GM21360 (cell line): ENCODE measurements at regions not wholly inside any gene's neighbourhood (a gene's known extent, or its start where the extent isn't known, plus 50 kb on each side); places are given as distances from the start of the nearest gene placed in this dataset.
"Not testable (repeated sequence)": the region's sequence is repeated elsewhere in the genome, so short reads cannot be mapped to it uniquely, and the experiment has no call there.

Experiments
- ATAC-seq: cut with Tn5 transposase; IDR thresholded peaks from one replicate; pipeline ENCODE4 v1.9.1; 2021; ENCODE audit warnings: mild to moderate bottlenecking, moderate library complexity; ENCODE audit not compliant: unreplicated experiment

DNA sequence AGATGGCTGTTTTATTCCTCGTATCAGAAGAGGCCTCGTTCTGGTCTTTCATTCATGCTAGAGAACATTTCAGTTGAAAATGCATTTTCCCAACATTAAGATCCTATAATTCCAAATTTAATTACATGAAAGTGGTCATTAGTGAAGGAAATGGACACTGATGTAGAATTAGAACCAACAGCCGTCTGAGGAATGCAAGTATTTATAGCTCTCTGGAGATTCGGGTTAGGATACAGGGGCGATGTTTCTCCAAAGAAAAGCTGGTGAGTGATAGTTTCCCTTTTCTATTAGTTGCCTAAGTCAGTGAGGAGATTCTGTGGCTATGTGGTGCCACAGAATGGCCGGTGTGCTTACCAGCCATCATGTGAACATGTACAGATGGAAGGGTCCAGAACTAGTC is 109.0 kb upstream of the IL12A start:
- ATAC-seq, result no peak

DNA sequence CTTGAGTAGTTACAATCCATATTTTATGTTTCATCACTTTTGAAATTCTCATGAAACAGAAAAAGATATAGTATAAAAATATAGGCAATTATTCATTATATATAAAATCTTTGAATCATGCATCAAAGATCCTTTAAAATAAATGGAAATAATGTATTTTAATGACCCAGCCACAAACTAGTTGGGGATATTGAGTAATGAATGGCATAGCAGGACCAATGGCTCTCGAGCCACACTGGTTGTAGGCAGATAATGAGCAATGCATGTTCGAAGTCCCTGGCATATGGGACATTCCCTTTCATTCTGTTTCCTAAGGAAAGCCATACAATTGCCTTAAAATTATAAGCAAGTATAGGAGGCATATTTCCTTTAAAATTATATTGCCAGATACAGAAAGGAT is 107.4 kb upstream of the IL12A start:
- ATAC-seq, result no peak

GRCh38 chr3:159881828-159882309 is 106.8 kb upstream of the IL12A start:
- ATAC-seq, result no peak

DNA sequence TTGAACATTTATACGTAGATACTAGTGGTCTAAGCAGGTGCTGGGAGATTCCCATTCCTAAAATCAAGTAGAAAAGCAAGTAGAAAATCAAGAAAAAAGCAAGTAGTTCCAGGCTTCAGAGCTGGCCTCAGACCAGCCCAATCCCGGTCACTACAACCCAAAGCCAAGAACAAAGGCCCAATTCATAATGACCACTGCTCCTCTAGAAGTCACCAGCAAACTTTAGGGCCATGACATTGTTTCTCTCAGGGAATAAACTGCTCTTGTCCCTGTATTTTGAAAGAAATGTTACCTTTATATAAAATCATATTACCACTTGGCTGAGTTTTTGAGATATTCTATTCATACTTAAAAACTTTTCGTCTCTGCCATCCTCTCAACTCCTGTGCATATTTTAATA is 106.3 kb upstream of the IL12A start:
- ATAC-seq, result no peak

DNA sequence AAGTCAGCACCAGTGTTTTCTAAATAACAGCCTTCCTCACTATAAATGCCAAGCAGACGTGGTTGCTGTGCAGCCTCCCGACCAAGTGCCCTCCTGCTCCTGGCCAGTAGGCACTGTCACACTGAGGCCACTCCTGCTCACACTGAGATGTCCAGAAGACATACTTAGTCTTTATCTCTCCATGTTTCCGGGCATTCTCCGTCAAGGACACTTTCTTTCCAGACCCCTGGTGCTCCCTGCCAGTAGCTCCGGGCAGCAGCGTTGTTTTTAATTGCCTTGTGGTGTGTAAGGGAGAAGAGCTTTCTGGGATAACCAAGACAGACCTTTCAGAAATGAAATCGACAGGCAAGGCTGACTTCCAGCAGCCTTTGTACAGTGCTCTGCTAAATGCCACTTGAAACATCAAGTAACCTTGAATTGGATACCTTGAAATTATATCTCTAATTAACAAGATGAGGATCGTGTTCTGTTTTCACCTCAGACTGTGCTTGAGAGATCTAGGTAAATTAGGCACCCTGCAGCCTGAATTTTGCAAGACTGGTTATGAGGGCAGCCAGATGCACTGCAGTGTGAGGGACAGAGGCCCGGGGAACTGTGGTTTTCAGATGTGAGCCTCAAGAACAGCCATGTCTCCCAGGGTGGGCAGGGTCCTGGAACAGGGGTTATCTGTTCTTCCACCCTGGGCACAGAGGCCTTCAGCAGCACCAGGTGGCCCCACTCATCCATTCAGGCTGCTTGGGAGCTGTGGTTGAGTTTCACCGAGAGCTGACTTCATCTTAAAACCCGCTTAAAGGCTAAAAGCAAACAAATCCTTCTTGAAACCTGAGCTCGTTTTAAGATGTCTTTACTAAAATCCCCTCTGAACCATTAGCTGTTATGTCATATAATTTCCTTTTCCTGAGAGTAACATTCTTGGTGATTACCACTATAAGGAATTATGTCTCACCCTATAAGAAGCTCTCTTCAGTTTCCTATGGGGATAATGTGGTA is 105.5 kb upstream of the IL12A start:
- no peak for ATAC-seq

DNA sequence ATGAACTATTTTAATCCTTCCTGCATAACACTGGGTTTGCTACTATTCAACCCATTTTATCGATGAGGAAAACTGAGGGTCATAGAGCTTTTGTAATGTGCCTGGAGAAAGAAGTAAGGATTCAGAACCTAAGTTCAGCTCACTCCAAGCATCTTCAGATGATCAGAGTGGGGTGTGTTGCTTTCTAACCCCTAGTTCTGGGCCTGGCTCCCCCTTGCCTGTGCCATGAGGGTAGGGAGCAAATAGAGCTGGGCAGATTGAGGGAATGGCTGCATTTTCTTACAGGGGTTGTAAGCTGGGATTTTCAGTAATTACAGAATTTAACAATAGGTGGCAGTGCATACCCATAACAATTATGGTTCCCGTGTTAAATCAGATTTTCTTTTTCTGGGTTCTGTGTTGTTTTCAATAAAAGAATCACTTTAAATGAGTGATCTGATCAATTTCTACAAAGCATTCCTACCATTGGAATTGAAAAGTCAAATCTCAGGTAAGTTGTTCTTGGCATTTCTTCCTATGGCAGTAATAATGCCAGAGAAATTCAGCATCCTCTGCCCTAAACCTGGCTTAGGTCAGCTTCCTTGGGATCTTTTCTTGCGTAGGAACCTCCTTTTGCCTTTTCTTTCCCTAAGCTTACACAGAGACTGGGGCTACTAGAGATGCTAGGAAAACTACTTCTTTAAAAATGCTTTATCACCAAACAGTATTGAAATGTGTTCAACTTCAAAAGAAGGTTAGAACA is 103.8 kb upstream of the IL12A start:
- ATAC-seq, result peak; percentile 63

DNA sequence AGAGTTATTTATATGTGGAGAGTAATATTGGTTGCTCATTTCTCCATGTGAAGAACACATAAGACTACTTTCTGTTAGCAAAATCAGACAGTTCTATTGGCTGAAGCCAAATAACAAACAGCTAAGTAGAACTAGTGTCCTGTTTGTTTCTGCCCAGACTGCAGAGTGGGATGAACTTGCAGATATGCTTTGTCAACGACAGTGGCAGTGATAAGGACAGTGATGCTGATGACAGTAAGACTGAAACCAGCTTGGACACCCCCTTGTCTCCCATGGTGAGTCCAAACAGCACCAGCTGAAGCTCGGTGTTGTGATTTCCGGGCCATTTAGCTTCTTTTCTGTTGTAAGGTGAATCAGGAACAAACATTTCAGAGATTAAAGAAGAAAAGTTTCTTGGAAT is 102.6 kb upstream of the IL12A start:
- peak; percentile 66 for ATAC-seq

DNA sequence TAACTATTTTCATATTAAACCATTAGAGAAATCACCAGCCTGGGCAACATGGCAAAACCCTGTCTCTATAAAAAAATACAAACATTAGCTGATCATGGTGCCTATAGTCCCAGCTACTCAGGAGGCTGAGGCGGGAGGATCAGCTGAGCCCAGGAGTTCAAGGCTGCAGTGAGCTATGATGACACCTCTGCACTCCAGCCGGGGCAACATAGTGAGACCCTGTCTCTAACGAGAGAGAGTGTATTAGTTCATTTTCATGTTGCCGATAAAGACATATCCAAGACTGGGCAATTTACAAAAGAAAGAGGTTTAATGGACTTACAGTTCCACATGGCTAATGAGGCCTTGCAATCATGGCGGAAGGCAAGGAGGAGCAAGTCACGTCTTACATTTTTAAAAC is 102.1 kb upstream of the IL12A start:
- ATAC-seq, result not testable (repeated sequence)

DNA sequence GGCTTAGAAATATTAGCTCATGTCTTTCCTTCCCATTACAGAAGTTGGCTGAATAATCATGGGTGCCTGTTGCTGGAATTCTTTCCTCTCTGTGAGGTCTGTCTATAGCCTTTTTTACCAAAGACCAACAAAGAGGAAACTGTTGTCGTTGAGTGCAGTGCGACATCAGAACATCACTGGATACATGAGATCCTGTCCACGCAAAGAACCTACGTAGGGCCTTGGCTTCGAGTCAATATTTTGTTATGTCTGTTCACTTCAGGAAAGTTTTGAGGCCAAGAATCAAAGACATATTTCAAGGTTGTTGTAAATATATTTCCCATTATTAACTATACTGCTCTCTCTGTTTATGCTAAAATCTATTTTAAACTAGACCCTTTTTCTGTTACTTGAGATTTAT is 101.5 kb upstream of the IL12A start:
- no peak for ATAC-seq

DNA sequence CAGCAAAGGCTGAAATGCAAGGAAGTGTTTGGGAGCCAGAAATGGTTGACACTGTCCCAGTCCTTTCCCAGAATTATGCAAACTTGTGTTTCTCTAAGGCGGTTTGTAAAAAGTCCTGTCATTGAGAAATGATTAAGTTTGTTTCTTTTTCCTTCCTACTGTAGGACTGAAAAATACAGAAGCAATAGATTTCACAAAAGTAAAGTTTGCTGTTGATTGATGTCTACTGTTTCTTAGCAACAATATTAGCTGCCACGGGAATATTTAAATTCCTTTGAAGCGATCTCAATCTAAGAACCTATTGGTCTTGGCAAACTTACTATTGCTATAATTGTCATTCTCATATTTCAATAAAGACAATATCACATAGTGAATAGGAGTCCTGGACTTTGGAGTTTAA is 100.7 kb upstream of the IL12A start:
- ATAC-seq, result no peak

DNA sequence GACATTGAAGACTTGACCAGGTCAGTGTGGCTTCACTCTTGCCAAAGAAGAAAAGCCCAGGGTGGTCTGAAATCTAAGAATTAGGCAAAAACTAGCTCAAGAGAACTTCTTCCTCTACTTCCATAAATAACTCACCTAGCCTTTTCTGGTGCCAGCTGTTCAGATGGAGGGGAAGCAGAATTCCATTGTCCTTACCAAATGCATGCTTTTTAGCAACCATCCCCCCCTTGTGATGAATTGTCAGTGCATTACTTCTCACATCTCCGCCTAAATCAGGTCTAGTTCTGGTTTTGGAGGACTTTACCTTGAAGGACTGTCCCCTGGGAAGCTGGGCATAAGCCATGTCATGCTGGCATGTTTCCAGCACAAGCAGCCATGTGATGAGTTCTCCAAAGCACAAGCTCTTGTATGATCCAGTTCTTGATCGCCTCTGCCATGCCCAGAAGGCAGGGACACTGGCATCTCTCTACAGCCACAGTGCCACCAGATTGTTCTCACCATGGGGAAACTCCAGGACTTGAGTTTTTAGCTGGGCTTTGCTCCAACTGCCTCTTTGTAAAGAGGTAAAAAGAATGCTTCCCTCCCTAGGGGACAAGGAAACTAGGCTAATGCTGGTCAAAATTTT is 96.4 kb upstream of the IL12A start:
- no peak for ATAC-seq

GRCh38 chr3:159892801-159893200 is 95.8 kb upstream of the IL12A start:
- no peak for ATAC-seq

DNA sequence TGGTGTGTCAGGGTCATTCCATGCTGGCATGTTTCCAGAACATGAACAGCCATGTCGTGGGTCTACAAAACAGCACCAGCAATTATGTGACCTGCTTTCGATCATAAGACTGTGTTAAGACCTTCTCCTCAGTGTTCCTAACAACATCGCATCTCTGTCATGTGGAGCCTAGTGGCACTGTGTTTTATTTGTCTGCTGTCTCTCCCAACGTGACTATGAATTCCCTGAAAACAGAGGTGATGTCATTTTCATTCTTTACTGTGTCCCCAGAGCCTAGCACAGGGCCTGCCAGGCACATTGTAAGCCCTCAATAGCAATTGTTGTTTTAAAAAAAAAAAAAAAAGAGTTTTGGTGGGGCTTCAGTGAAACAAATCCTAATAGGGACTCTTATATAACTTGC is 94.2 kb upstream of the IL12A start:
- ATAC-seq, result no peak

- no peak for ATAC-seq
These were observed 93.2 kb upstream of the IL12A start for GRCh38 chr3:159895430-159895829.

GRCh38 chr3:159896543-159896942 is 92.1 kb upstream of the IL12A start:
- no peak for ATAC-seq

- ATAC-seq, result no peak
These were observed 91.1 kb upstream of the IL12A start for GRCh38 chr3:159897331-159898075.

DNA sequence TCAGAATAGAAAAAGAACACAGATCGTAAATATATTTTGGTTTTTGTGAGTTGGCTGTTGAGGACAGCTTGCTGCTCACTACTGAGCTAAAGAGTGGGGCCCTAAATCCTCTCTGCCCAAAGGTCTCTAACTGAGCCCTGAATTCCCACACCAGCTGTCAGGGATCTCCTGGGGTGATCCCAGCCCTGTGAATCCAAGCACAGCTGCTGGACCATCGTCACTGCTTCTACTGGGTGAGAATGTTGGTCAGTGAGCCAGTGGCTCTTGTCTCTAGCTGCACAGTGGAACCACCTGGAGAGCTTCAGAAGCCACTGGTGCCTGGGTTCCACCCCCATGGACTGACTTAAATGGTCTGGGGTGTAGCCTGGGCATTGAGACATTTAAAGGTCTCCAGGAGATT is 90.5 kb upstream of the IL12A start:
- no peak for ATAC-seq

DNA sequence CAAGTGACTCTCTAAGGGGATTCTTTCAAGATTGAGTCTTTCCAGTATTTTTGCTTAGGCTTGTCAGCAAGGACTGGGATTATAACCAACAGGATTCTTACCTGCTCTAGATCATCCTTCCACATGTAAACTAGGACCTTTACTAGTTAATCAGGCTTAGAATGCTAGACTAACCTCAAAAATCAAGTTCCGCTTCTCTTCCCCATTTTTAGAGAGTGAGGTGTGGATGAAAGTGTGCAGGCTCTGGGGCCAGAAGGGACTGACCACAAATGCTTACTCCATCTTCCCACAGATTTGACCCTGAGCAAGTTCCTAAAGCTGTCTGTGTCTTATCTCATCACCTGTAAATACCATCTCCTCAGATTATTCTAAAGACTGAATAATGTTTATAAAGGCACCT is 89.5 kb upstream of the IL12A start:
- ATAC-seq, result no peak

- ATAC-seq, result peak; percentile 66
These were observed 85.9 kb upstream of the IL12A start for GRCh38 chr3:159902546-159903314.

- peak; percentile 42 for ATAC-seq
These were observed 84.2 kb upstream of the IL12A start for GRCh38 chr3:159904455-159904854.
